ENCODE measurements at regions not wholly inside any gene's neighbourhood (a gene's known extent, or its start where the extent isn't known, plus 50 kb on each side); places are given as distances from the start of the nearest gene placed in this dataset.

DNA sequence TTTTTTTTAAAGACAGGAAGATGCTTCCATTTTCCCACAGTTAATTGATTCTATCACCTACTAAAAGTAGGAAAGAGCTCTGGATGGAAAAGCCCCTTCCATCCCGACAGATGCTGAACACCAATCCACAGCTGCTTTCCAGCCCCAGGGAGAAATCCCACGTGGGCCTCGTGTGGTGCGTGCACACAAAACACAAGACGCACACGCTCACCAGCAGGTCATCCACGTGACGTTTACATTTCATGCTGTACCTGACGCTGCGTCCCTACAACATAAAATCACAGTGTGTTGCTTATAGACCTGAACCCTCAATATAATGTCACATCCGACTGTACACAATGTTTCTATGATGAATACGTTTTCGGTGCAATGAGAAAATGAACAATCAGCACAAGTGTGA lies 50.2 kb upstream of the DACT2 start:
- no peaks in the 10 kb centered on the region for H3K36me3 Mint-ChIP-seq (ENCODE audit: low read depth)
- no peak for DNase-seq
- H3K27ac Mint-ChIP-seq = no peak overlapping the region
- no peak overlapping the region for H3K4me3 Mint-ChIP-seq
- H3K9me3 Mint-ChIP-seq = peaks cover 59% of the 10 kb centered on the region
- TF ChIP-seq, protein P1, sequence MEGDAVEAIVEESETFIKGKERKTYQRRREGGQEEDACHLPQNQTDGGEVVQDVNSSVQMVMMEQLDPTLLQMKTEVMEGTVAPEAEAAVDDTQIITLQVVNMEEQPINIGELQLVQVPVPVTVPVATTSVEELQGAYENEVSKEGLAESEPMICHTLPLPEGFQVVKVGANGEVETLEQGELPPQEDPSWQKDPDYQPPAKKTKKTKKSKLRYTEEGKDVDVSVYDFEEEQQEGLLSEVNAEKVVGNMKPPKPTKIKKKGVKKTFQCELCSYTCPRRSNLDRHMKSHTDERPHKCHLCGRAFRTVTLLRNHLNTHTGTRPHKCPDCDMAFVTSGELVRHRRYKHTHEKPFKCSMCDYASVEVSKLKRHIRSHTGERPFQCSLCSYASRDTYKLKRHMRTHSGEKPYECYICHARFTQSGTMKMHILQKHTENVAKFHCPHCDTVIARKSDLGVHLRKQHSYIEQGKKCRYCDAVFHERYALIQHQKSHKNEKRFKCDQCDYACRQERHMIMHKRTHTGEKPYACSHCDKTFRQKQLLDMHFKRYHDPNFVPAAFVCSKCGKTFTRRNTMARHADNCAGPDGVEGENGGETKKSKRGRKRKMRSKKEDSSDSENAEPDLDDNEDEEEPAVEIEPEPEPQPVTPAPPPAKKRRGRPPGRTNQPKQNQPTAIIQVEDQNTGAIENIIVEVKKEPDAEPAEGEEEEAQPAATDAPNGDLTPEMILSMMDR (IDR thresholded peaks at IDR 0.05) = no peak
- H3K4me1 Mint-ChIP-seq (ENCODE audit: low read depth) = no peaks in the 10 kb centered on the region
- H3K27me3 Mint-ChIP-seq (ENCODE audit: insufficient read depth) = no peaks in the 10 kb centered on the region; the same call in 1 of the 2 replicates

DNA sequence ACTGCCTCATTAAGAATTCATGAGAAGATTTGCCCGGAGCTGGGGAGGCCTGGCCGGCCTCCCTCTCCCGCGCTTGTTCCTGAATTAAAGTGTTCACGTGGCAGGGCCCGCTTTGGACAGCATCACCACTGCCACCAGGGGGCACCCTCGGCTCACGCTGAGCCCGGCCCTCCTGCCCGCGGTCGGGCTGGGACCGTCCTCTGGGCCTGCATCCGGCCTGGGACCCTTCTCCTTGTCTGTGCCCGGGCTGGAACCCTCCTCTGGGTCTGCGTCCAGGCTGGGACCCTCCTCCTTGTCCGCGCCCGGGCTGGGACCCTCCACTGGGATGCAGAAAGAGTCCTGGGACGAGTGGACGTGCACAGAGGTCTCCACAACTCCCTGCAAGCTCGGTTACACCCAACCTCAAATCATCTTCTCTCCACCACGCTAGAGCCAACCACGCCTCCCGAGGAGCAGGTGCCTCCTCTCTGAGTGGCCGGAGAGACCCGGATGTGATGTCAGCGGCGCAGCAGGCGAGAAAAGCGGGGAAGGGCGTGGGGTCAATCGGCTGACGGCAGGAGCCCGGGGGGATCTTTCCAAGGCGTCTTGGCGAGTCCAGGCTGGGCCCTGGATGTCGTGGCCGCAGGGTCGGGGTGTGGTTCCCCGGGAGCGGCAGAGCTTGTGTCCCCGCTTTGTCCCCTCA lies 50.9 kb upstream of the DACT2 start:
- Mint-ChIP-seq H3K27ac (no peak overlapping the region), H3K9me3 (peaks cover 63% of the 10 kb centered on the region), H3K36me3 (ENCODE audit: low read depth) (no peaks in the 10 kb centered on the region), H3K4me1 (ENCODE audit: low read depth) (no peaks in the 10 kb centered on the region), H3K4me3 (no peak overlapping the region), H3K27me3 (ENCODE audit: insufficient read depth) (no peaks in the 10 kb centered on the region; the same call in 1 of the 2 replicates)
- DNase-seq = no peak
- TF ChIP-seq, protein P1 (IDR thresholded peaks at IDR 0.05) = peak; percentile 55

GRCh38 chr6:168371185-168371584 lies 51.6 kb upstream of the DACT2 start:
- no peak for DNase-seq
- no peaks in the 10 kb centered on the region; the same call in 1 of the 2 replicates for H3K27me3 Mint-ChIP-seq (ENCODE audit: insufficient read depth)
- no peak overlapping the region for H3K27ac Mint-ChIP-seq
- H3K36me3 Mint-ChIP-seq (ENCODE audit: low read depth) = no peaks in the 10 kb centered on the region; the same call in 1 of the 2 replicates
- H3K4me3 Mint-ChIP-seq = no peak overlapping the region
- H3K4me1 Mint-ChIP-seq (ENCODE audit: low read depth) = no peaks in the 10 kb centered on the region
- H3K9me3 Mint-ChIP-seq = peaks cover 67% of the 10 kb centered on the region
- TF ChIP-seq, protein P1 (IDR thresholded peaks at IDR 0.05) = no peak

- Mint-ChIP-seq H3K9me3 (peaks cover 67% of the 10 kb centered on the region), H3K4me3 (no peak overlapping the region)
- DNase-seq = no peak
Measured at GRCh38 chr6:168371618-168371980, 52.0 kb upstream of the DACT2 start.

GRCh38 chr6:168371981-168372711 lies 52.6 kb upstream of the DACT2 start:
- DNase-seq = no peak
- Mint-ChIP-seq H3K27me3 (ENCODE audit: insufficient read depth) (no peaks in the 10 kb centered on the region), H3K27ac (no peak overlapping the region), H3K4me3 (no peak overlapping the region), H3K9me3 (peaks cover 69% of the 10 kb centered on the region), H3K36me3 (ENCODE audit: low read depth) (peaks cover under 1% of the 10 kb centered on the region; the same call in 1 of the 2 replicates), H3K4me1 (ENCODE audit: low read depth) (no peaks in the 10 kb centered on the region)
- TF ChIP-seq, protein P1 (IDR thresholded peaks at IDR 0.05) = no peak

More at GRCh38 chr6:168371618-168371980, 52.0 kb upstream of the DACT2 start:
- TF ChIP-seq, protein P1 (IDR thresholded peaks at IDR 0.05) = no peak
- Mint-ChIP-seq H3K36me3 (ENCODE audit: low read depth) (no peaks in the 10 kb centered on the region; the same call in 1 of the 2 replicates), H3K4me1 (ENCODE audit: low read depth) (no peaks in the 10 kb centered on the region), H3K27ac (no peak overlapping the region), H3K27me3 (ENCODE audit: insufficient read depth) (no peaks in the 10 kb centered on the region)
